ENCODE measurements at regions not wholly inside any gene's neighbourhood (a gene's known extent, or its start where the extent isn't known, plus 50 kb on each side); places are given as distances from the start of the nearest gene placed in this dataset.

- Histone ChIP-seq H3K4me1 (ENCODE audit: control insufficient read depth, insufficient read depth, low read length) (no peaks in the 10 kb centered on the region), H3K27ac (ENCODE audit: low read length) (no peak overlapping the region), H3K9me3 (ENCODE audit: control insufficient read depth, insufficient read depth, low read depth, low read length) (no peaks in the 10 kb centered on the region), H3K27me3 (ENCODE audit: control insufficient read depth, insufficient read depth, low read length) (no peaks in the 10 kb centered on the region), H3K4me3 (ENCODE audit: low read depth in 2 of 2, low read length in 2 of 2) (no peak overlapping the region), H3K36me3 (ENCODE audit: control insufficient read depth, insufficient read depth, low read length) (no peaks in the 10 kb centered on the region)
- in situ Hi-C loops (cut with HindIII; ENCODE audit: low pct_unique_long_range_greater_than_20kb, low sequenced_read_pairs) (no loop called here), intact Hi-C loops (cut with micrococcal nuclease; ENCODE audit: unreplicated experiment) (no loop called here)
- DNase-seq (ENCODE audit: low read depth, low spot score) (no peak), ATAC-seq (no peak)
- ChIA-PET CTCF (no interaction called here), POLR2A (no interaction called here)
- BruUV-seq (replicated peaks) = no TSS peak
- no peak for TF ChIP-seq SIN3A (IDR thresholded peaks at IDR 0.05; ENCODE audit: borderline replicate concordance, insufficient read depth, low read depth, low read length)
- no peak for TF ChIP-seq CTCF (IDR thresholded peaks at IDR 0.05)
- TF ChIP-seq POLR2AphosphoS5 (IDR thresholded peaks at IDR 0.05; ENCODE audit: low read depth, low read length) = no peak
- TF ChIP-seq TCF7L2 (IDR thresholded peaks at IDR 0.05; ENCODE audit: low read depth, low read length) = no peak
- TF ChIP-seq REST (IDR thresholded peaks at IDR 0.05; ENCODE audit: insufficient read depth in 1 of 2, low read depth in 2 of 2, low read length in 1 of 2) = no peak
These were observed 377.0 kb downstream of the SEMA3D start for GRCh38 chr7:84809877-84810276.

GRCh38 chr7:84803979-84804378, 382.9 kb downstream of the SEMA3D start:
- ChIA-PET POLR2A (no interaction called here), CTCF (no interaction called here)
- Histone ChIP-seq H3K4me1 (ENCODE audit: control insufficient read depth, insufficient read depth, low read length) (no peaks in the 10 kb centered on the region), H3K27me3 (ENCODE audit: control insufficient read depth, insufficient read depth, low read length) (no peaks in the 10 kb centered on the region), H3K27ac (ENCODE audit: low read length) (no peak overlapping the region), H3K4me3 (ENCODE audit: low read depth in 2 of 2, low read length in 2 of 2) (no peak overlapping the region), H3K36me3 (ENCODE audit: control insufficient read depth, insufficient read depth, low read length) (no peaks in the 10 kb centered on the region), H3K9me3 (ENCODE audit: control insufficient read depth, insufficient read depth, low read depth, low read length) (no peaks in the 10 kb centered on the region)
- intact Hi-C loops (cut with micrococcal nuclease; ENCODE audit: unreplicated experiment) (no loop called here), in situ Hi-C loops (cut with HindIII; ENCODE audit: low pct_unique_long_range_greater_than_20kb, low sequenced_read_pairs) (no loop called here)
- no TSS peak for BruUV-seq (replicated peaks)
- no peak for ATAC-seq
- no peak for TF ChIP-seq CTCF (IDR thresholded peaks at IDR 0.05)
- TF ChIP-seq SIN3A (IDR thresholded peaks at IDR 0.05; ENCODE audit: borderline replicate concordance, insufficient read depth, low read depth, low read length) = no peak
- TF ChIP-seq REST (IDR thresholded peaks at IDR 0.05; ENCODE audit: insufficient read depth in 1 of 2, low read depth in 2 of 2, low read length in 1 of 2) = no peak
- no peak for DNase-seq (ENCODE audit: low read depth, low spot score)
